Thyroid gland (tissue), 4 donors: ENCODE measurements at regions not wholly inside any gene's neighbourhood (a gene's known extent, or its start where the extent isn't known, plus 50 kb on each side); places are given as distances from the start of the nearest gene placed in this dataset.

ENCODE experiments used
- DNase-seq, 2 donors: peaks; one replicate each; pipeline ENCODE4 v3.0.0-alpha.2; 2019
- H3K27ac ChIP-seq, 3 donors: fragments of 200-600 bp; sonication (generic); 1 replicate in 2 of 3; 2 replicates in 1 of 3; pipeline ENCODE4 v1.5.1; 2016 to 2019; ENCODE audit warnings: mild to moderate bottlenecking in 1 of 3, moderate library complexity in 1 of 3
- H3K27me3 ChIP-seq: fragments of 200-600 bp; sonication (generic); one replicate; pipeline ENCODE4 v1.5.1; 2019
- H3K36me3 ChIP-seq, 2 donors: fragments of 200-600 bp; sonication (generic); one replicate each; pipeline ENCODE4 v1.5.1; 2016 to 2019
- H3K4me1 ChIP-seq, 2 donors: fragments of 200-600 bp; sonication (generic); one replicate each; pipeline ENCODE4 v1.5.1; 2017 to 2019
- H3K4me3 ChIP-seq, 3 donors: fragments of 200-600 bp; sonication (generic); replicated peaks in 1 of 3; 1 replicate in 2 of 3; 2 replicates in 1 of 3; pipeline ENCODE4 v1.5.1; 2016; ENCODE audit warnings: mild to moderate bottlenecking in 1 of 3
- H3K9me3 ChIP-seq: fragments of 200-600 bp; sonication (generic); one replicate; pipeline ENCODE4 v1.5.1; 2017
- POLR2A ChIP-seq, 2 donors: fragments of 450-650 bp; IDR thresholded peaks; one replicate each; pipeline ENCODE4 v1.6.1; 2017; ENCODE audit warnings: antibody characterized with exemption in 2 of 2, mild to moderate bottlenecking in 2 of 2, moderate library complexity in 1 of 2
- WGBS, 2 donors: methylation state at CpG; one replicate each; pipeline ENCODE4 v1.1.5; 2017; 5-methylcytosine and 5-hydroxymethylcytosine counted together
- intact Hi-C: fragments of 100-400 bp; cut with DNase I; formaldehyde crosslinking; loops from one replicate; pipeline ENCODE4 v1.15.1; 2023
- TF ChIP-seq, protein P1 (sequence below), 6 experiments: fragments of 200-600 bp in 3 of 6; fragments of 450-650 bp in 3 of 6; sonication (generic) in 3 of 6; IDR thresholded peaks; one replicate each; pipeline ENCODE4 v1.5.1; 2016 to 2019; ENCODE audit warnings: antibody characterized with exemption in 6 of 6, mild to moderate bottlenecking in 2 of 6, inconsistent platforms in 1 of 6, moderate library complexity in 1 of 6

DNA sequence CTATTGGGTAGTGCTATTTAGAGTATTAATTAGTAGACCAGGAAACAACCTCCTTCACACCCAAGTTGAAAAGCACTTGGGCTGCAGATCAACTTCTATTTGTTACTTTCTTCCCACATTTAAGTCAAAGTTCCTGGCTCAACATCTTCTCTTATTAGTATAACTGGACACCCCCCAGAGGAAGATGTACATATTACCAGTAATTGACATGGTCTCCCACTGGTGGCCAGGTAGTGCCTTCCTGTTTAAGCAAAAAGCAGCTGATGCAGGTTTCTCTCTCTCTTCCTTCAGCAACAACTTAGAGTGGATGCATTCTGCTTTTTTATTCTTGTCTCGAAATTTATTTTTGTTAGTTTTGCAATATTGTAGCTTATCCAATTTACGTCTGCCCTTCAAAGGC is 438.1 kb downstream of the GBA3 start:
- 85 to 89% methylated on average over 2 of the region's 2 CpGs for WGBS, 2 donors
- Histone ChIP-seq H3K4me1 (no peaks in the 10 kb centered on the region), H3K27ac (no peak overlapping the region), H3K36me3 (no peaks in the 10 kb centered on the region), H3K4me3 (no peak overlapping the region), H3K9me3 (no peaks in the 10 kb centered on the region), H3K27me3 (no peaks in the 10 kb centered on the region)
- TF ChIP-seq POLR2A (IDR thresholded peaks at IDR 0.05): no peak
- TF ChIP-seq, protein P1, sequence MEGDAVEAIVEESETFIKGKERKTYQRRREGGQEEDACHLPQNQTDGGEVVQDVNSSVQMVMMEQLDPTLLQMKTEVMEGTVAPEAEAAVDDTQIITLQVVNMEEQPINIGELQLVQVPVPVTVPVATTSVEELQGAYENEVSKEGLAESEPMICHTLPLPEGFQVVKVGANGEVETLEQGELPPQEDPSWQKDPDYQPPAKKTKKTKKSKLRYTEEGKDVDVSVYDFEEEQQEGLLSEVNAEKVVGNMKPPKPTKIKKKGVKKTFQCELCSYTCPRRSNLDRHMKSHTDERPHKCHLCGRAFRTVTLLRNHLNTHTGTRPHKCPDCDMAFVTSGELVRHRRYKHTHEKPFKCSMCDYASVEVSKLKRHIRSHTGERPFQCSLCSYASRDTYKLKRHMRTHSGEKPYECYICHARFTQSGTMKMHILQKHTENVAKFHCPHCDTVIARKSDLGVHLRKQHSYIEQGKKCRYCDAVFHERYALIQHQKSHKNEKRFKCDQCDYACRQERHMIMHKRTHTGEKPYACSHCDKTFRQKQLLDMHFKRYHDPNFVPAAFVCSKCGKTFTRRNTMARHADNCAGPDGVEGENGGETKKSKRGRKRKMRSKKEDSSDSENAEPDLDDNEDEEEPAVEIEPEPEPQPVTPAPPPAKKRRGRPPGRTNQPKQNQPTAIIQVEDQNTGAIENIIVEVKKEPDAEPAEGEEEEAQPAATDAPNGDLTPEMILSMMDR (IDR thresholded peaks at IDR 0.05): no peak
- intact Hi-C loops: no loop called here
- no peak for DNase-seq

DNA sequence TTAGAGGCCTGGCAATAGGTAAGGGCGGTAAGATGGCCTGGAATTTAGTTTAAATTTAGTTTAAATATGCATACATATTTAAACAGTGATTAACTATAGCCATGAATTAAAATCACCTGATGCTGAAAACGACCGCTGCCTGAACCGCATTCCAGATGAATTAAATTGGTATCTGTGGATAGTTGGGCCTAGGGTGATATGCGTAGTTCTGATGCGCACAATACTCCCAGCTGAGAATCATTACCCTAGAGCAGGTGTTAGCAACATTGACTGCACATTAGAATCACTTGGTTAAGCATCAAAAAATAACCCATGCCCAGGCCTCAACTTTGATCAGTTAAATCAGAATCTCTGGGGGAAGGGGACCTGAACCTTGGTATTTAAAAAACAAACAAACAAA is 432.4 kb downstream of the GBA3 start:
- intact Hi-C loops: no loop called here
- no peak for TF ChIP-seq POLR2A (IDR thresholded peaks at IDR 0.05)
- TF ChIP-seq, protein P1 (IDR thresholded peaks at IDR 0.05): no peak
- Histone ChIP-seq H3K4me3 (no peak overlapping the region), H3K27ac (no peak overlapping the region), H3K9me3 (no peaks in the 10 kb centered on the region), H3K36me3 (no peaks in the 10 kb centered on the region), H3K27me3 (no peaks in the 10 kb centered on the region), H3K4me1 (no peaks in the 10 kb centered on the region)
- no peak for DNase-seq
- WGBS, 2 donors: 93 to 95% methylated on average over 6 of the region's 6 CpGs

GRCh38 chr4:23122666-23123400 is 430.1 kb downstream of the GBA3 start:
- WGBS, 2 donors: 75 to 91% methylated on average over 2 of the region's 2 CpGs
- no peak for DNase-seq
- H3K36me3 ChIP-seq: no peaks in the 10 kb centered on the region
- H3K27ac ChIP-seq: no peak overlapping the region
- intact Hi-C loops: no loop called here
- H3K4me1 ChIP-seq: no peaks in the 10 kb centered on the region
- TF ChIP-seq POLR2A (IDR thresholded peaks at IDR 0.05): no peak
- TF ChIP-seq, protein P1 (IDR thresholded peaks at IDR 0.05): no peak
- H3K9me3 ChIP-seq: no peaks in the 10 kb centered on the region
- H3K27me3 ChIP-seq: no peaks in the 10 kb centered on the region
- H3K4me3 ChIP-seq: no peak overlapping the region

GRCh38 chr4:23120374-23120773 is 427.6 kb downstream of the GBA3 start:
- no peaks in the 10 kb centered on the region for H3K4me1 ChIP-seq
- no peaks in the 10 kb centered on the region for H3K27me3 ChIP-seq
- intact Hi-C loops: no loop called here
- no peak overlapping the region for H3K27ac ChIP-seq
- 70 to 77% methylated on average over 3 of the region's 3 CpGs for WGBS, 2 donors
- no peak overlapping the region for H3K4me3 ChIP-seq
- no peaks in the 10 kb centered on the region for H3K9me3 ChIP-seq
- H3K36me3 ChIP-seq: no peaks in the 10 kb centered on the region
- TF ChIP-seq, protein P1 (IDR thresholded peaks at IDR 0.05): no peak
- TF ChIP-seq POLR2A (IDR thresholded peaks at IDR 0.05): no peak
- no peak for DNase-seq

- Histone ChIP-seq H3K36me3 (no peaks in the 10 kb centered on the region), H3K27me3 (no peaks in the 10 kb centered on the region), H3K27ac (no peak overlapping the region), H3K4me3 (no peak overlapping the region), H3K9me3 (no peaks in the 10 kb centered on the region), H3K4me1 (no peaks in the 10 kb centered on the region)
- DNase-seq: no peak
- TF ChIP-seq, protein P1 (IDR thresholded peaks at IDR 0.05): no peak
- no peak for TF ChIP-seq POLR2A (IDR thresholded peaks at IDR 0.05)
- intact Hi-C loops: no loop called here
- 89 to 92% methylated on average over 1 of the region's 1 CpG for WGBS, 2 donors
Measured at GRCh38 chr4:23117826-23118225, 425.1 kb downstream of the GBA3 start.
